ENCODE measurements at regions not wholly inside any gene's neighbourhood (a gene's known extent, or its start where the extent isn't known, plus 50 kb on each side); places are given as distances from the start of the nearest gene placed in this dataset.

DNA sequence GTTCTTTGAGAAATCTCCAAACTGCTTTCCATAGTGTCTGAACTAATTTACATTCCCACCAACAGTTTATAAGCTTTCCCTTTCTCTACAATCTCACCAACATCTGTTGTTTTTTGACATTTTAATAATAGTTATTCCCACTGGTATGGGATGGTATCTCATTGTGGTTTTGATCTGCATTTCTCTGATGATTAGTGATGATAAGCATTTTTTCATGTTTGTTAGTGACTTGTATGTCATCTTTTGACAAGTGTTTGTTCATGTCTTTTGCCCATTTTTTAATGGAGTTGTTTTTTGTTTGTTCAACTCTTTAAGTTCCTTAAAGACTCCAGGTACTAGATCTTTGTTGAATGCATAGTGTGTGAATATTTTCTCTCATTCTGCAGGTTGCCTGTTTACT lies 116.6 kb upstream of the TSC22D2 start:
- ChIA-PET POLR2A (no interaction called here), CTCF (no interaction called here)
- Histone ChIP-seq H3K27me3 (ENCODE audit: control insufficient read depth, insufficient read depth, low read length) (no peaks in the 10 kb centered on the region), H3K4me3 (ENCODE audit: low read depth, low read length) (no peak overlapping the region), H3K36me3 (ENCODE audit: control insufficient read depth, insufficient read depth, low read length) (no peaks in the 10 kb centered on the region)
- TF ChIP-seq, protein P1, sequence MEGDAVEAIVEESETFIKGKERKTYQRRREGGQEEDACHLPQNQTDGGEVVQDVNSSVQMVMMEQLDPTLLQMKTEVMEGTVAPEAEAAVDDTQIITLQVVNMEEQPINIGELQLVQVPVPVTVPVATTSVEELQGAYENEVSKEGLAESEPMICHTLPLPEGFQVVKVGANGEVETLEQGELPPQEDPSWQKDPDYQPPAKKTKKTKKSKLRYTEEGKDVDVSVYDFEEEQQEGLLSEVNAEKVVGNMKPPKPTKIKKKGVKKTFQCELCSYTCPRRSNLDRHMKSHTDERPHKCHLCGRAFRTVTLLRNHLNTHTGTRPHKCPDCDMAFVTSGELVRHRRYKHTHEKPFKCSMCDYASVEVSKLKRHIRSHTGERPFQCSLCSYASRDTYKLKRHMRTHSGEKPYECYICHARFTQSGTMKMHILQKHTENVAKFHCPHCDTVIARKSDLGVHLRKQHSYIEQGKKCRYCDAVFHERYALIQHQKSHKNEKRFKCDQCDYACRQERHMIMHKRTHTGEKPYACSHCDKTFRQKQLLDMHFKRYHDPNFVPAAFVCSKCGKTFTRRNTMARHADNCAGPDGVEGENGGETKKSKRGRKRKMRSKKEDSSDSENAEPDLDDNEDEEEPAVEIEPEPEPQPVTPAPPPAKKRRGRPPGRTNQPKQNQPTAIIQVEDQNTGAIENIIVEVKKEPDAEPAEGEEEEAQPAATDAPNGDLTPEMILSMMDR (IDR thresholded peaks at IDR 0.05; ENCODE audit: insufficient read depth, low read depth, low read length) = no peak
- DNase-seq (ENCODE audit: low read depth) = no peak

DNA sequence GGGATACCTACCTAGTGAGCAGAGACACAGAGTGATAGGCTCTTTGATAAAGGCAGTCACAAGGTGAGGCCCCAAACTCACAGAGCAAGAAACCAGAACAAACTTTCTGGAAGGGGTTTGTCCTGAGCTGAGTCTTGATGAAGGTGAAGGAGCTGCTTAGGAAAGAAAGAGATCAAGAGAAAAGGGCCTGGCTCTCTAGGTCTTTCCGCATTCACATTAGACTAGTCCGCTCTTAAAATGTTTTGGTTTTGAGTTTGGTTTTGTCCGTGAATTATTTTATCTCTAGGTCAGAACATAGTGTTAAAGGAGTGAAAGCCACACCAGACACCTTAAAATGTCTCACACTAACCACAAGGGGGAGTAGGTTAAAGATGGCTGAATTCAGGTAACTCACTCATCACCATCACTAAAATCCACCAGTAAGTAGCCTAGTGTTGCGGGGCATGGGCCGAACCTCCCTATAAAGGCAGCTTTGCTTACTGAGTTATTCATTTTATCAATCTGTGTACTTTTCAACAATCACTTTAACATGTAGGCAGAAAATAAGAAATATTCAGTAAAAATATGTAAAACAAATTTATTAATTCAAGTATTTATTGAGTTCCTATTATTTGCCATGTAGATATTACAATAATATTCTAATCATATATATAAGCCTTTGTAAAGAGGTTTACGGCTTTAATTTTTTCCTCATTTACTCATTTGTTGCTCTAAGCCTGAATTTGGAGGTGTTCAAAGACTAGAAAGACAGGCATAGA lies 121.5 kb upstream of the TSC22D2 start:
- CTCF ChIA-PET = interaction anchor here (0.6 to 2.0 kb wide), 4 partner anchors 11 to 69 kb away, joined by 3 to 5 read pairs (median 3); no protein-coding TSS in a partner anchor
- no peak overlapping the region for H3K4me3 ChIP-seq (ENCODE audit: low read depth, low read length)
- no peaks in the 10 kb centered on the region for H3K36me3 ChIP-seq (ENCODE audit: control insufficient read depth, insufficient read depth, low read length)
- TF ChIP-seq, protein P1 (IDR thresholded peaks at IDR 0.05; ENCODE audit: insufficient read depth, low read depth, low read length) = peak; percentile 46
- POLR2A ChIA-PET = no interaction called here
- no peak for DNase-seq (ENCODE audit: low read depth)
- no peaks in the 10 kb centered on the region for H3K27me3 ChIP-seq (ENCODE audit: control insufficient read depth, insufficient read depth, low read length)

GRCh38 chr3:150285601-150286000 lies 122.5 kb upstream of the TSC22D2 start:
- no peak for DNase-seq (ENCODE audit: low read depth)
- no peaks in the 10 kb centered on the region for H3K36me3 ChIP-seq (ENCODE audit: control insufficient read depth, insufficient read depth, low read length)
- POLR2A ChIA-PET = no interaction called here
- TF ChIP-seq, protein P1 (IDR thresholded peaks at IDR 0.05; ENCODE audit: insufficient read depth, low read depth, low read length) = no peak
- no peak overlapping the region for H3K4me3 ChIP-seq (ENCODE audit: low read depth, low read length)
- CTCF ChIA-PET = interaction anchor here (1.0 to 2.0 kb wide), 4 partner anchors 10 to 211 kb away, joined by 3 to 5 read pairs (median 3); partner anchors contain the start of gene TSC22D2
- H3K27me3 ChIP-seq (ENCODE audit: control insufficient read depth, insufficient read depth, low read length) = no peaks in the 10 kb centered on the region

DNA sequence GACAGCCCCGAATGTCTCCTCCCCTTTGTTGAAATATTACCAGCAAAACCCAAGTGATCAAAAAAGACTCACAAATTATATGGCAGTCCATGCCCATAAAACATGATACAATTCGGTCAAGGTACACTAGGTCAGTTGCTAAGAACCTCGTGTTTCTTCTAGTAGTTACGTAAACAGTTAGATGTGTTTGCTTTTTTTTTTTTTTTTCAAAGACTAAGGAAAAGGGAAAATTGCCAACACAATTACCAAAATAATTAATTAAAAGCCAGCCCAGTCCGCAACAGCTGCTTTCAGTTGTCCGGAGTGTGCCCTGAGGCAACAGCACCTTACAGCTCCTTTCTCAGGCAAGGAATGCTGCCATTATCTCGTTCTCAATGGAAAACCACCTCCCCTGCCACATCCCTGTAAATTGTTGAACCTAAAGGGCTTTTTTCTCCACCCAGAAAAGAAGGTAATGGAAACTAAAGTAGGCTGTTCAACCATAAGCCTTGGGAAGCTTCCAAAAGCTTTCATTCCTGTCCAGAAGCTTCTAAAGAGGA lies 129.2 kb upstream of the TSC22D2 start:
- ChIA-PET POLR2A (no interaction called here), CTCF (interaction anchor here (0.9 to 1.2 kb wide), 2 partner anchors 14 to 61 kb away, joined by 3 to 5 read pairs; no protein-coding TSS in a partner anchor)
- no peak overlapping the region for H3K4me3 ChIP-seq (ENCODE audit: low read depth, low read length)
- H3K36me3 ChIP-seq (ENCODE audit: control insufficient read depth, insufficient read depth, low read length) = no peaks in the 10 kb centered on the region
- H3K27me3 ChIP-seq (ENCODE audit: control insufficient read depth, insufficient read depth, low read length) = no peaks in the 10 kb centered on the region
- no peak for DNase-seq (ENCODE audit: low read depth)
- TF ChIP-seq, protein P1 (IDR thresholded peaks at IDR 0.05; ENCODE audit: insufficient read depth, low read depth, low read length) = no peak

GRCh38 chr3:150278195-150278594 lies 129.9 kb upstream of the TSC22D2 start:
- Histone ChIP-seq H3K4me3 (ENCODE audit: low read depth, low read length) (no peak overlapping the region), H3K36me3 (ENCODE audit: control insufficient read depth, insufficient read depth, low read length) (no peaks in the 10 kb centered on the region), H3K27me3 (ENCODE audit: control insufficient read depth, insufficient read depth, low read length) (no peaks in the 10 kb centered on the region)
- POLR2A ChIA-PET = no interaction called here
- TF ChIP-seq, protein P1 (IDR thresholded peaks at IDR 0.05; ENCODE audit: insufficient read depth, low read depth, low read length) = no peak
- CTCF ChIA-PET = interaction anchor here (0.9 kb wide), 1 partner anchor 18 kb away, joined by 3 read pairs; no protein-coding TSS in a partner anchor
- DNase-seq (ENCODE audit: low read depth) = no peak
